GM12878 (cell line): ENCODE measurements at regions not wholly inside any gene's neighbourhood (a gene's known extent, or its start where the extent isn't known, plus 50 kb on each side); places are given as distances from the start of the nearest gene placed in this dataset.

ENCODE experiments used
- ATAC-seq: fragments of 200-7000 bp; cut with Tn5 transposase; 3 replicates; pipeline ENCODE4 v1.9.1; 2020; ENCODE audit warnings: mild to moderate bottlenecking, moderate library complexity
- BruUV-seq: library from RNA; stranded (reverse); fragments of 400-500 nt; replicated peaks from 2 replicates; lab custom pipeline; 2021; lab: Mats Ljungman, UMichigan
- CTCF ChIA-PET: fragments of 300-600 bp; sonication (Branson Sonifier 250); formaldehyde crosslinking; extraction: SDS; loops from one replicate; lab custom pipeline; 2021; ENCODE audit warnings: inconsistent platforms; lab: Yijun Ruan, JAX
- POLR2A ChIA-PET: fragments of 350-600 bp; formaldehyde crosslinking; extraction: SDS; loops from one replicate; lab custom pipeline; 2021; ENCODE audit warnings: inconsistent platforms; lab: Charles Lee
- RAD21 ChIA-PET: fragments of 300-600 bp; sonication (Branson Sonifier 250); formaldehyde crosslinking; loops from one replicate; lab custom pipeline; 2023; ENCODE audit warnings: antibody characterized with exemption; ENCODE audit not compliant: unreplicated experiment; lab: Charles Lee
- SMC1A ChIA-PET: fragments of 300-600 bp; sonication (Branson Sonifier 250); formaldehyde crosslinking; loops from one replicate; lab custom pipeline; 2023; ENCODE audit not compliant: unreplicated experiment, uncharacterized antibody; lab: Charles Lee
- DNase-seq: peaks from one replicate; pipeline ENCODE4 v3.0.0-alpha.2; 2011; ENCODE audit warnings: low read depth, low spot score
- FAIRE-seq: peaks from 3 replicates; lab custom pipeline; 2011; peaks lifted over from hg19 to GRCh38; lab: Jason Lieb, UNC
- H2AFZ ChIP-seq: 2 replicates; pipeline ENCODE4 v1.6.0; 2011; ENCODE audit warnings: low read depth, low read length, control low read depth; ENCODE audit not compliant: control insufficient read depth
- H3K27ac ChIP-seq: 2 replicates; pipeline ENCODE4 v1.5.1; 2011; ENCODE audit warnings: control low read depth; ENCODE audit not compliant: control insufficient read depth, insufficient read depth
- H3K27me3 ChIP-seq, 2 experiments: replicated peaks in 1 of 2; 2 replicates each; pipeline versions ENCODE4 v1.6.0 to v1.6.1; 2011; ENCODE audit warnings: low read length in 1 of 2; ENCODE audit not compliant: control insufficient read depth in 2 of 2, insufficient read depth in 2 of 2
- H3K36me3 ChIP-seq, 2 experiments: 2 replicates each; pipeline ENCODE4 v1.5.1; 2011; ENCODE audit warnings: low read length in 1 of 2; ENCODE audit not compliant: control insufficient read depth in 2 of 2, insufficient read depth in 2 of 2
- H3K4me1 ChIP-seq: 2 replicates; pipeline ENCODE4 v1.6.1; 2011; ENCODE audit warnings: mild to moderate bottlenecking, low read length, moderate library complexity, mixed read lengths; ENCODE audit not compliant: control insufficient read depth, insufficient read depth
- H3K4me2 ChIP-seq: 2 replicates; pipeline ENCODE4 v1.6.0; 2011; ENCODE audit warnings: control low read depth; ENCODE audit not compliant: control insufficient read depth, insufficient read depth
- H3K4me3 ChIP-seq: fragments of 200-600 bp; sonication (generic); 2 replicates; pipeline ENCODE4 v1.5.1; 2016
- H3K79me2 ChIP-seq: 2 replicates; pipeline ENCODE4 v1.6.0; 2011; ENCODE audit warnings: low read length; ENCODE audit not compliant: control insufficient read depth, insufficient read depth
- H3K9ac ChIP-seq: 2 replicates; pipeline ENCODE4 v1.8.0; 2011; ENCODE audit warnings: low read length, control low read depth, mixed read lengths; ENCODE audit not compliant: control insufficient read depth, insufficient read depth
- H3K9me3 ChIP-seq: replicated peaks from 3 replicates; pipeline ENCODE4 v1.5.1; 2011; ENCODE audit warnings: mild to moderate bottlenecking, low read length; ENCODE audit not compliant: control insufficient read depth, insufficient read depth
- H4K20me1 ChIP-seq: 2 replicates; pipeline ENCODE4 v1.6.0; 2011; ENCODE audit not compliant: control insufficient read depth, insufficient read depth
- BACH1 ChIP-seq: fragments of 450-650 bp; IDR thresholded peaks from 2 replicates; pipeline ENCODE4 v1.6.1; 2017; ENCODE audit warnings: mild to moderate bottlenecking, borderline replicate concordance
- CHD4 ChIP-seq: fragments of 200-600 bp; sonication (generic); IDR thresholded peaks from 2 replicates; pipeline ENCODE4 v1.6.1; 2016; ENCODE audit warnings: mild to moderate bottlenecking
- EP300 ChIP-seq, 2 experiments: fragments of 150-350 bp in 1 of 2; IDR thresholded peaks; 2 replicates each; pipeline ENCODE4 v1.6.1; 2011 to 2012; ENCODE audit warnings: low read depth in 2 of 2, low read length in 2 of 2, borderline replicate concordance in 1 of 2, improper control_type of control experiment in 1 of 2, inconsistent platforms in 1 of 2; ENCODE audit not compliant: control insufficient read depth in 1 of 2
- FOS ChIP-seq: IDR thresholded peaks from 3 replicates; pipeline ENCODE4 v1.6.1; 2011; ENCODE audit warnings: borderline replicate concordance; ENCODE audit not compliant: insufficient read length; ENCODE audit errors: extremely low read depth
- PBX3 ChIP-seq: IDR thresholded peaks from 2 replicates; pipeline ENCODE4 v1.6.1; 2011; ENCODE audit warnings: mild to moderate bottlenecking, low read depth, low read length, moderate library complexity; ENCODE audit not compliant: insufficient replicate concordance
- PML ChIP-seq: IDR thresholded peaks from 2 replicates; pipeline ENCODE4 v1.6.1; 2012; ENCODE audit warnings: low read length, inconsistent platforms
- RUNX3 ChIP-seq: IDR thresholded peaks from 2 replicates; pipeline ENCODE4 v1.6.1; 2012; ENCODE audit warnings: low read length, inconsistent platforms
- SREBF1 ChIP-seq: IDR thresholded peaks from 2 replicates; pipeline ENCODE4 v1.6.1; 2012; ENCODE audit warnings: mild to moderate bottlenecking, low read length
- TAF1 ChIP-seq: IDR thresholded peaks from 2 replicates; pipeline ENCODE4 v1.6.1; 2011; ENCODE audit warnings: mild to moderate bottlenecking, low read depth, low read length, borderline replicate concordance
- YBX1 ChIP-seq: fragments of 450-650 bp; IDR thresholded peaks from 2 replicates; pipeline ENCODE4 v1.6.1; 2016; ENCODE audit warnings: antibody characterized with exemption
- ZNF384 ChIP-seq: IDR thresholded peaks from 2 replicates; pipeline ENCODE4 v1.6.1; 2012; ENCODE audit warnings: low read depth, mild to moderate bottlenecking, low read length, improper control_type of control experiment, borderline replicate concordance
- WGBS: methylation state at CpG from one replicate; pipeline ENCODE4 v1.1.6; 2016; ENCODE audit warnings: low lambda C conversion rate; ENCODE audit not compliant: insufficient replicate concordance, insufficient coverage; ENCODE audit errors: missing lambda C conversion rate; 5-methylcytosine and 5-hydroxymethylcytosine counted together
- in situ Hi-C: fragments of 300-500 bp; cut with MboI; formaldehyde crosslinking; loops from 9 replicates; pipeline ENCODE4 v1.14.3; 2018; ENCODE audit warnings: mixed read lengths
- intact Hi-C: fragments of 100-400 bp; cut with micrococcal nuclease; formaldehyde crosslinking; loops from one replicate; pipeline ENCODE4 v1.14.2; 2022; ENCODE audit not compliant: unreplicated experiment
- TF ChIP-seq, protein P1 (sequence below): fragments of 450-650 bp; IDR thresholded peaks from 2 replicates; pipeline ENCODE4 v1.6.1; 2016; ENCODE audit warnings: mild to moderate bottlenecking
- TF ChIP-seq, protein P2 (sequence below): IDR thresholded peaks from 2 replicates; pipeline ENCODE4 v1.6.1; 2011; ENCODE audit warnings: borderline replicate concordance, low read depth, mild to moderate bottlenecking, moderate library complexity, mixed read lengths, low read length; ENCODE audit not compliant: insufficient read depth; ENCODE audit errors: extremely low read length
- TF ChIP-seq, protein P3 (sequence below): IDR thresholded peaks from 2 replicates; pipeline ENCODE4 v1.6.1; 2012; ENCODE audit warnings: improper control_type of control experiment, low read depth, low read length; ENCODE audit not compliant: insufficient replicate concordance

GRCh38 chr17:79535728-79536025, 75.2 kb downstream of the RBFOX3 start (continued):
- TF ChIP-seq PBX3 (no peak), BACH1 (no peak), EP300 (IDR thresholded peaks at IDR 0.05; ENCODE audit: borderline replicate concordance in 1 of 2, control insufficient read depth in 1 of 2, low read depth in 2 of 2, low read length in 2 of 2) (no peak), TAF1 (no peak), SREBF1 (no peak), YBX1 (no peak), CHD4 (no peak)
- TF ChIP-seq, protein P1, sequence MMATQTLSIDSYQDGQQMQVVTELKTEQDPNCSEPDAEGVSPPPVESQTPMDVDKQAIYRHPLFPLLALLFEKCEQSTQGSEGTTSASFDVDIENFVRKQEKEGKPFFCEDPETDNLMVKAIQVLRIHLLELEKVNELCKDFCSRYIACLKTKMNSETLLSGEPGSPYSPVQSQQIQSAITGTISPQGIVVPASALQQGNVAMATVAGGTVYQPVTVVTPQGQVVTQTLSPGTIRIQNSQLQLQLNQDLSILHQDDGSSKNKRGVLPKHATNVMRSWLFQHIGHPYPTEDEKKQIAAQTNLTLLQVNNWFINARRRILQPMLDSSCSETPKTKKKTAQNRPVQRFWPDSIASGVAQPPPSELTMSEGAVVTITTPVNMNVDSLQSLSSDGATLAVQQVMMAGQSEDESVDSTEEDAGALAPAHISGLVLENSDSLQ = no peak
- TF ChIP-seq, protein P2, sequence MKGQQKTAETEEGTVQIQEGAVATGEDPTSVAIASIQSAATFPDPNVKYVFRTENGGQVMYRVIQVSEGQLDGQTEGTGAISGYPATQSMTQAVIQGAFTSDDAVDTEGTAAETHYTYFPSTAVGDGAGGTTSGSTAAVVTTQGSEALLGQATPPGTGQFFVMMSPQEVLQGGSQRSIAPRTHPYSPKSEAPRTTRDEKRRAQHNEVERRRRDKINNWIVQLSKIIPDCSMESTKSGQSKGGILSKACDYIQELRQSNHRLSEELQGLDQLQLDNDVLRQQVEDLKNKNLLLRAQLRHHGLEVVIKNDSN = no peak
- TF ChIP-seq, all 136 proteins: peak for 0

- Histone ChIP-seq H3K27me3 (no peaks in the 10 kb centered on the region; a peak in 3 of 4 replicates), H4K20me1 (no peaks in the 10 kb centered on the region), H3K36me3 (no peaks in the 10 kb centered on the region), H2AFZ (no peak overlapping the region), H3K79me2 (no peaks in the 10 kb centered on the region), H3K9me3 (no peaks in the 10 kb centered on the region), H3K4me2 (no peak overlapping the region), H3K4me3 (no peak overlapping the region), H3K9ac (no peak overlapping the region), H3K27ac (no peak overlapping the region), H3K4me1 (no peaks in the 10 kb centered on the region)
- in situ Hi-C loops = no loop called here
- ChIA-PET SMC1A (no interaction called here), POLR2A (no interaction called here), RAD21 (no interaction called here), CTCF (no interaction called here)
- no peak for FAIRE-seq
- 28% methylated on average over 21 of the region's 23 CpGs for WGBS
- no peak for DNase-seq
- intact Hi-C loops = no loop called here
- BruUV-seq = no TSS peak
- no peak for ATAC-seq
- TF ChIP-seq PML (no peak), ZNF384 (no peak), TAF1 (no peak), FOS (no peak), RUNX3 (no peak)
- TF ChIP-seq, protein P3, sequence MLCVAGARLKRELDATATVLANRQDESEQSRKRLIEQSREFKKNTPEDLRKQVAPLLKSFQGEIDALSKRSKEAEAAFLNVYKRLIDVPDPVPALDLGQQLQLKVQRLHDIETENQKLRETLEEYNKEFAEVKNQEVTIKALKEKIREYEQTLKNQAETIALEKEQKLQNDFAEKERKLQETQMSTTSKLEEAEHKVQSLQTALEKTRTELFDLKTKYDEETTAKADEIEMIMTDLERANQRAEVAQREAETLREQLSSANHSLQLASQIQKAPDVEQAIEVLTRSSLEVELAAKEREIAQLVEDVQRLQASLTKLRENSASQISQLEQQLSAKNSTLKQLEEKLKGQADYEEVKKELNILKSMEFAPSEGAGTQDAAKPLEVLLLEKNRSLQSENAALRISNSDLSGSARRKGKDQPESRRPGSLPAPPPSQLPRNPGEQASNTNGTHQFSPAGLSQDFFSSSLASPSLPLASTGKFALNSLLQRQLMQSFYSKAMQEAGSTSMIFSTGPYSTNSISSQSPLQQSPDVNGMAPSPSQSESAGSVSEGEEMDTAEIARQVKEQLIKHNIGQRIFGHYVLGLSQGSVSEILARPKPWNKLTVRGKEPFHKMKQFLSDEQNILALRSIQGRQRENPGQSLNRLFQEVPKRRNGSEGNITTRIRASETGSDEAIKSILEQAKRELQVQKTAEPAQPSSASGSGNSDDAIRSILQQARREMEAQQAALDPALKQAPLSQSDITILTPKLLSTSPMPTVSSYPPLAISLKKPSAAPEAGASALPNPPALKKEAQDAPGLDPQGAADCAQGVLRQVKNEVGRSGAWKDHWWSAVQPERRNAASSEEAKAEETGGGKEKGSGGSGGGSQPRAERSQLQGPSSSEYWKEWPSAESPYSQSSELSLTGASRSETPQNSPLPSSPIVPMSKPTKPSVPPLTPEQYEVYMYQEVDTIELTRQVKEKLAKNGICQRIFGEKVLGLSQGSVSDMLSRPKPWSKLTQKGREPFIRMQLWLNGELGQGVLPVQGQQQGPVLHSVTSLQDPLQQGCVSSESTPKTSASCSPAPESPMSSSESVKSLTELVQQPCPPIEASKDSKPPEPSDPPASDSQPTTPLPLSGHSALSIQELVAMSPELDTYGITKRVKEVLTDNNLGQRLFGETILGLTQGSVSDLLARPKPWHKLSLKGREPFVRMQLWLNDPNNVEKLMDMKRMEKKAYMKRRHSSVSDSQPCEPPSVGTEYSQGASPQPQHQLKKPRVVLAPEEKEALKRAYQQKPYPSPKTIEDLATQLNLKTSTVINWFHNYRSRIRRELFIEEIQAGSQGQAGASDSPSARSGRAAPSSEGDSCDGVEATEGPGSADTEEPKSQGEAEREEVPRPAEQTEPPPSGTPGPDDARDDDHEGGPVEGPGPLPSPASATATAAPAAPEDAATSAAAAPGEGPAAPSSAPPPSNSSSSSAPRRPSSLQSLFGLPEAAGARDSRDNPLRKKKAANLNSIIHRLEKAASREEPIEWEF = no peak
Measured at GRCh38 chr17:79534851-79535727, 75.8 kb downstream of the RBFOX3 start.
